ENCODE measurements at regions not wholly inside any gene's neighbourhood (a gene's known extent, or its start where the extent isn't known, plus 50 kb on each side); places are given as distances from the start of the nearest gene placed in this dataset.
"Not testable (repeated sequence)": the region's sequence is repeated elsewhere in the genome, so short reads cannot be mapped to it uniquely, and the experiment has no call there.

DNA sequence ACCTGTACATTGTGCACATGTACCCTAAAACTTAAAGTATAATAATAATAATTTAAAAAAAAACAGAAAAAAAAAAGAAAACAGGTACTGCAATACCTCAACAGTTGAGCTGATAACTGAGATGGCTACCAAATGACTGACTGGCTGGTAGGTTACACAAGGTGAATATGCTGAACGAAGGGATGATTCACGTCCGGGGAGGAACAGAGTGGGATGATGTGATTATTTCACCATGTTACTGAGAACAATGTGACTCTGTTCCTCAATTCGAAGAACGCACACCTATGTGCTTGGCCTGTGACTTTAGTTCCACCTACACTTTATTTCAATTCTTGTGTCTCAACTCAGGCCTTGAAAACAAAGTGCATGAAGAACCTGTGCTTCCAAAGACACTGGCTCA, 111.7 kb downstream of the CXXC4 start:
- H3K4me3 Mint-ChIP-seq = no peak overlapping the region
- H3K36me3 Mint-ChIP-seq (ENCODE audit: insufficient read depth) = no peaks in the 10 kb centered on the region
- no peaks in the 10 kb centered on the region for H3K4me1 Mint-ChIP-seq
- H3K9me3 Mint-ChIP-seq = peaks cover 6% of the 10 kb centered on the region
- DNase-seq (ENCODE audit: low spot score in 2 of 2) (no peak), ATAC-seq (replicated peaks; ENCODE audit: extremely low read depth, poor library complexity, severe bottlenecking) (no peak)
- no peaks in the 10 kb centered on the region for H3K27me3 Mint-ChIP-seq
- H3K27ac Mint-ChIP-seq (ENCODE audit: low read depth) = no peak overlapping the region

DNA sequence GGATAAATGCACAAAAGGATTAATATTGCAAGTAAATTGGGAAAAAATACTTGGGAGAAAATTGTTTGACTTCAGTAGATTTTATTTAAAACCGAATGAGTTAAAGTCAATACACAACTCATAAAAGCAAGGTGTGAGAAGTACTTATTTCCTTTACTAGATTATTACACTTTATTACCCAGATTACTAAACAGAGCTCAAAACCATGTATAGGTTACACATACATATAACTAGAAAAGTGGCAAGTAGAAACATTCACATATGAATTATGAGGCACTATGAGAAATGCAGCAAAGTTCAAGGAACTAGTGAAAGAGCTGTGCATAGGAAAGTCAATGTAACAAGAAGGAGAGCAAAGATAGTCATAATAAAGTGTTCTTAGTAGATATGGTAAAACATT, 113.0 kb downstream of the CXXC4 start:
- no peaks in the 10 kb centered on the region for H3K36me3 Mint-ChIP-seq (ENCODE audit: insufficient read depth)
- no peak overlapping the region for H3K27ac Mint-ChIP-seq (ENCODE audit: low read depth)
- H3K4me3 Mint-ChIP-seq = no peak overlapping the region
- H3K27me3 Mint-ChIP-seq = no peaks in the 10 kb centered on the region
- peaks cover 6% of the 10 kb centered on the region for H3K9me3 Mint-ChIP-seq
- no peaks in the 10 kb centered on the region for H3K4me1 Mint-ChIP-seq
- ATAC-seq (replicated peaks; ENCODE audit: extremely low read depth, poor library complexity, severe bottlenecking) = no peak
- DNase-seq (ENCODE audit: low spot score in 2 of 2) = no peak

DNA sequence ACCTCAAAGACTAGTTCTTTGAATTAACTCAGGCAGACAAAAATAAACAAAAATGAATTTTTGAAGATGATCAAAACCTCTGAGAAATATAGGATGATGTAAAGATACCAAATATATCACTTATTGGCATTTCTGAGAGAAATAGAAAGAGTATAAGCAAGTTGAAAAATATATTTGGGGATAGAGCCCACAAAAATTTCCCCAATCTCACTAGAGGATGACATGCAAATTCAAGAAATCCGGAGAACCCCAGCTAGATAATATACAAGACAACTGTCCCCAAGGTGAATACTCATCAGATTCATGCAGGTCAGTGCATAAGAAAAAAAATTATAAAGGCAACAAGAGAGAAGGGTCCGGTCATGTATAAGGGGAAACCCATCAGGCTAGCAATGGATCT, 129.1 kb downstream of the CXXC4 start:
- Mint-ChIP-seq H3K36me3 (ENCODE audit: insufficient read depth) (no peaks in the 10 kb centered on the region), H3K4me1 (no peaks in the 10 kb centered on the region), H3K27ac (ENCODE audit: low read depth) (no peak overlapping the region), H3K4me3 (no peak overlapping the region), H3K9me3 (peaks cover 11% of the 10 kb centered on the region), H3K27me3 (no peaks in the 10 kb centered on the region)
- ATAC-seq (replicated peaks; ENCODE audit: extremely low read depth, poor library complexity, severe bottlenecking) (no peak), DNase-seq (ENCODE audit: low spot score in 2 of 2) (no peak)

DNA sequence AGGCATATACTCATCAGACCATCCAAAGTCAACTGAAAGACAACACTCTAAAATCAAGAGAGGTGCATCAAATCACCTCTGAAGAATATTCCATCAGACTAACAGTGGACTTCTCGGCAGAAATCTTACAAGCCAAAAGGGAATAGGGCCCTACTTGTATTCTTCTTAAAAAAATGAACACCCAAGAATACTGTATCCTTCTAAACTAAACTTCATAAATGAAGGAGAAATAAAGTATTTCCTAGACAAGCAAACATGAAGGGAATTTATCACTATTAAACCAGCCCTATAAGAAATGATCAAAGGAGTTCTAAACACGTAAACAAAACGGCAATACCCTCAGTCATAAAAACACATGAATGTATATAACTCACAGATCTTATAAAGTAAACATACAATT, 141.2 kb downstream of the CXXC4 start:
- H3K4me3 Mint-ChIP-seq = no peak overlapping the region
- H3K4me1 Mint-ChIP-seq = no peaks in the 10 kb centered on the region
- H3K27me3 Mint-ChIP-seq = no peaks in the 10 kb centered on the region

DNA sequence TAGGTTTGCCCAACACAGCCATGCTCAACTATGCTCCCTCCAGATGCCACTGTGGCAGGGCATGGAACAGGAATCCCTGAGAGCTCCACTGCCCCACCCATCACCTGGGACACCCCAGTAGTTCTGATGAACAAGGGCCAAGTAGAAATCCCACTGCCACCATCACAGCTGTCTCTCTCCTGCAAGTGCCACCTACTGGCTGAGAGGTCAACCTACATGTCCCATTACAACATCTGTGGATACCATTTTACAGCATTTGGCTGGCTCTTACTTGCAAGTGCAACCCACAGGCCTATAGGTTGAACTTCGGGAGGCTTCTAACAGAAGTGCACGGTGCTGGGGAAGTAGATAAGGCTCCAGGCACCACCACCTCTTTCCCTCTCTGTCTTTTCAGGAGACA, 142.5 kb downstream of the CXXC4 start:
- Mint-ChIP-seq H3K27me3 (no peaks in the 10 kb centered on the region), H3K36me3 (ENCODE audit: insufficient read depth) (no peaks in the 10 kb centered on the region), H3K4me3 (no peak overlapping the region), H3K4me1 (no peaks in the 10 kb centered on the region), H3K9me3 (peaks cover 23% of the 10 kb centered on the region), H3K27ac (ENCODE audit: low read depth) (no peak overlapping the region)
- ATAC-seq (replicated peaks; ENCODE audit: extremely low read depth, poor library complexity, severe bottlenecking) = no peak
- no peak for DNase-seq (ENCODE audit: low spot score in 2 of 2)

More for the DNA sequence above, 141.2 kb downstream of the CXXC4 start:
- DNase-seq (ENCODE audit: low spot score in 2 of 2) (no peak), ATAC-seq (replicated peaks; ENCODE audit: extremely low read depth, poor library complexity, severe bottlenecking) (no peak)
- no peak overlapping the region for H3K27ac Mint-ChIP-seq (ENCODE audit: low read depth)
- H3K36me3 Mint-ChIP-seq (ENCODE audit: insufficient read depth) = no peaks in the 10 kb centered on the region
- H3K9me3 Mint-ChIP-seq = peaks cover 23% of the 10 kb centered on the region

DNA sequence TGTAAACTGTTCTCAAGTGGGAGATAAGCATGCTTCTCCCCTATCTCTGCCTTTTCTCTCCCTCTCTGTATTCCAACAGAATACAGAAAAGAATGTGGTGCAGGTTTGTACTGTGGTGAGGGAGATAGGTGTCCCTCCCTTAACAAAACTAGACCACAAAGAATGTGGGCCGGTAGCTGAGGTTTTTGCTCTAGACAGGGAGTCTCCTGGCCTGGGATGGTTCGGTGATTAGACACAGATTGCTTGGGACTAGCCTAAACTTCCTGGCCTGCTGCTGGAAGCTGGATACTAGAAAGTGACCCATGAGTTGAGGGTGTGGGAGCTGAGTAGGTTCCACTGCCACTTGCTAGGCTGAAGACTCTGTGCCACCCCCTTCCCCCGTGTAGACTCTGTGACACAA, 143.0 kb downstream of the CXXC4 start:
- Mint-ChIP-seq H3K4me3 (no peak overlapping the region), H3K27me3 (no peaks in the 10 kb centered on the region), H3K9me3 (peaks cover 23% of the 10 kb centered on the region), H3K27ac (ENCODE audit: low read depth) (no peak overlapping the region), H3K4me1 (no peaks in the 10 kb centered on the region), H3K36me3 (ENCODE audit: insufficient read depth) (no peaks in the 10 kb centered on the region)
- ATAC-seq (replicated peaks; ENCODE audit: extremely low read depth, poor library complexity, severe bottlenecking) = no peak
- no peak for DNase-seq (ENCODE audit: low spot score in 2 of 2)

DNA sequence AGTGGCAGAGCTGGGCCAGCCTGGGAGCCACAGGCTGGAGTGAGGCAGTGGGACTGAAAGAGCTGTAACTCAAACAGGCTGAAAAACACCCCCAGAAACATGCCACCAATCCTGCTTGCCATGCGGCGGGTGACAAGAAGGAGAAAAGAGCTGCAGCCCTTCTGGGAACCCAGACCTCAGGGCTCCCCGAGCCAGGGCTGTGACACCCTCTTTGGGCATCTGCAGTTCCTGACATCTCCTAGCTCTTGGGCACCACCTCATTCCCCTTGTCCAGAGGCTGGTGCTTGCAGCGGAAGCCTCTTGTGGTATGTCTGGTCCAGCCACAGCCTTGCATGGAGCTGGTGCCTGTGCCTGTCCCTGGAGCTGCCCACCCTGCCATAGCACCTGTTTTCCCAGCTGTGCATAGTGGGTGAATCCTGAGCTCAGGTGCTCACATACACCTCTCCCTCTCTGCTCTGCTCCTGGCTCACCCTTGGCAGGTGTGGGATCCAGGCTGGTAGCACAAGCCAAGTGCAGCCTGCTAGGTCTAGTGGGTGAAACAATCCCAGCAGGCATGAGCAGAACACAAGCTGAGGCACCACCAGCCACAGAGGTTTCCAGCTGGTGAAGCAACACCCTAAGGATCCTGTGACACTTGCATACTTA, 149.0 kb downstream of the CXXC4 start:
- Mint-ChIP-seq H3K4me1 (no peaks in the 10 kb centered on the region), H3K4me3 (no peak overlapping the region), H3K27ac (ENCODE audit: low read depth) (no peak overlapping the region), H3K9me3 (peaks cover 14% of the 10 kb centered on the region), H3K27me3 (no peaks in the 10 kb centered on the region), H3K36me3 (ENCODE audit: insufficient read depth) (no peaks in the 10 kb centered on the region)
- ATAC-seq (replicated peaks; ENCODE audit: extremely low read depth, poor library complexity, severe bottlenecking) (no peak), DNase-seq (ENCODE audit: low spot score in 2 of 2) (no peak)

DNA sequence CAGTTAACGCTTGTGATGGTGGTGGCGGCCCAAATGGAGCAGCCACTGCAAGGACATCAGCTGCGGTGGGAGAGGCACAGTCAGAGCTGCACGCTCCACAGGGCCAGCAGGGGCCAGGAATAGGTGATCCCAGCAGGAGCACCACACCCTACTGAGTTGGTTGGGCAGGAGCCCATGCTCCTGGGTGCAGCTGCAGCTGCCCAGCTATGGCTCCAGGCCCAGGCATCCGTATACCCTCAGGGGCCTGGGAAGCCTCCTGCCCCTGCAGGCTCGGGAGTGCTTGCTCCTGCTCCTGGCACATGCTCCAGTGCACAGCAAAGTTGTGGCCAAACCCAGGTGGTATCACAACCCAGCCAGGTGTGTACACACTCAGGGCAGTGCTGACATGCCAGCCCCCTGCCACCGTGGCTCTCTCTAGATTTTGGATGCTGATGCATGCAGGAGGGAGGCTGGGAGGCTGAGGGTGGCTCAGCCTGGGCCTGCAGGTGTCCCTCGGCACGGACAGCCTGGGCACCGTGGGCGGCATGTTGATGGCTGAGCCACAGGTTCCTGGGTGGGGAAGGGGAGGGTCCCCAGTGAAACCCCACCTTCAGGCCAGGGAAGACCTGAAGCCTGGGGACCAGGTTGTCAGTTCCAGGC, 150.2 kb downstream of the CXXC4 start:
- H3K4me3 Mint-ChIP-seq = no peak overlapping the region
- H3K4me1 Mint-ChIP-seq = no peaks in the 10 kb centered on the region
- DNase-seq (ENCODE audit: low spot score in 2 of 2) (no peak), ATAC-seq (replicated peaks; ENCODE audit: extremely low read depth, poor library complexity, severe bottlenecking) (no peak)
- no peaks in the 10 kb centered on the region for H3K27me3 Mint-ChIP-seq
- no peak overlapping the region for H3K27ac Mint-ChIP-seq (ENCODE audit: low read depth)
- no peaks in the 10 kb centered on the region for H3K36me3 Mint-ChIP-seq (ENCODE audit: insufficient read depth)
- H3K9me3 Mint-ChIP-seq = peaks cover 6% of the 10 kb centered on the region

DNA sequence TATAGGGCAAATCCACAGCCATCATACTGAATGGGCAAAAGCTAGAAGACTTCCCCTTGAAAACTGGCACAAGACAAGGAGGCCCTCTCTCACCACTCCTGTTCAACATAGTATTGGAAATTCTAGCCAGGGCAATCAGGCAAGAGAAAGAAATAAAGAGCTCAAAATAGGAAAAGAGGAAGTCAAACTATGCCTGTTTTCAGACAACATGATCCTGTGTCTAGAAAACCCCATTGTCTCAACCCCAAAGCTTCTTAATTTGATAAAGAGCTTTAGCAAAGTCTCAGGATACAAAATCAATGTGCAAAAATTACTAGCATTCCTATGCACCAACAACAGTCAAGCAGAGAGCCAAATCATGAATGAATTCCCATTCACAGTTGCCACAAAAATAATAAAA, 160.3 kb downstream of the CXXC4 start:
- ATAC-seq (replicated peaks; ENCODE audit: extremely low read depth, poor library complexity, severe bottlenecking) (no peak), DNase-seq (ENCODE audit: low spot score in 2 of 2) (no peak)

DNA sequence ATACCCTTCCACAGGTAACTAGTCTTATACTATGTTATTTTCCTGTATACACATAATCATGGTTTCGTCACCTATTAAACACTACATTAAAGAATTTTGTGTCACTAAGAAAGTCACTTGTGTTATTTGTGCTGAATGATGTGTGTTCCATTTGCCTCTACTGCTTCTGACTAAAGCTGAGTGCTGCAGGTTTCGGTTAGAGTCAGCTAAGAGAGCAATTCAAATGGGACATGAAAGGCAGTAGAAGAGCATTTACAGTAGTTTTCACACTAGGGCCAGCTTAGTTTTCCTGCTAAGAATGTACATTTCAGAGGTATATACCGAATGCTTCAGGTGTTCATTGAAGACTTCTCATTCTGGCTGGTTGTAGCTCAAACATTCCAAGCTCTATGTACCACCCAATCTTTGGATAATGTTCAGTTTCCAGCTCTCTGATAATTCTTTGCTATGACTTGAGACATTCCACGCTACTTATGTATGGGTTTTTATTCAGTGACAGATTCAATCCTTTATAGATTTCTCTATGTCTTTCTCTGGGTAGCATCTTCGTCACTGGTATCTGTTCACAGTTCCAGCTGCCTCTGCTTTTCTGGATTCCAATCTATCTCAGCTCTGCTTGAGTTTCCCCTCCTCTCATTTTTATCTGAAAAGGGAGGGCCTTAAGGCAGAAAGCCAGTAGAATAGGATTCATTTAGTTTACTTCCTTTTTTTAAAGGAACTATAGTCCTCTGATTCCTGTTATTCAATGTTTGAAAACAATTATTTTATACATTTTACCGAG, 164.4 kb downstream of the CXXC4 start:
- Mint-ChIP-seq H3K4me1 (no peaks in the 10 kb centered on the region), H3K27me3 (no peaks in the 10 kb centered on the region), H3K9me3 (no peaks in the 10 kb centered on the region), H3K4me3 (no peak overlapping the region), H3K27ac (ENCODE audit: low read depth) (no peak overlapping the region), H3K36me3 (ENCODE audit: insufficient read depth) (no peaks in the 10 kb centered on the region)
- DNase-seq (ENCODE audit: low spot score in 2 of 2) (no peak), ATAC-seq (replicated peaks; ENCODE audit: extremely low read depth, poor library complexity, severe bottlenecking) (no peak)

More for the DNA sequence above, 160.3 kb downstream of the CXXC4 start:
- no peaks in the 10 kb centered on the region for H3K27me3 Mint-ChIP-seq
- no peak overlapping the region for H3K4me3 Mint-ChIP-seq
- H3K36me3 Mint-ChIP-seq (ENCODE audit: insufficient read depth) = no peaks in the 10 kb centered on the region
- no peaks in the 10 kb centered on the region for H3K4me1 Mint-ChIP-seq
- H3K9me3 Mint-ChIP-seq = peaks cover 9% of the 10 kb centered on the region
- H3K27ac Mint-ChIP-seq (ENCODE audit: low read depth) = no peak overlapping the region

DNA sequence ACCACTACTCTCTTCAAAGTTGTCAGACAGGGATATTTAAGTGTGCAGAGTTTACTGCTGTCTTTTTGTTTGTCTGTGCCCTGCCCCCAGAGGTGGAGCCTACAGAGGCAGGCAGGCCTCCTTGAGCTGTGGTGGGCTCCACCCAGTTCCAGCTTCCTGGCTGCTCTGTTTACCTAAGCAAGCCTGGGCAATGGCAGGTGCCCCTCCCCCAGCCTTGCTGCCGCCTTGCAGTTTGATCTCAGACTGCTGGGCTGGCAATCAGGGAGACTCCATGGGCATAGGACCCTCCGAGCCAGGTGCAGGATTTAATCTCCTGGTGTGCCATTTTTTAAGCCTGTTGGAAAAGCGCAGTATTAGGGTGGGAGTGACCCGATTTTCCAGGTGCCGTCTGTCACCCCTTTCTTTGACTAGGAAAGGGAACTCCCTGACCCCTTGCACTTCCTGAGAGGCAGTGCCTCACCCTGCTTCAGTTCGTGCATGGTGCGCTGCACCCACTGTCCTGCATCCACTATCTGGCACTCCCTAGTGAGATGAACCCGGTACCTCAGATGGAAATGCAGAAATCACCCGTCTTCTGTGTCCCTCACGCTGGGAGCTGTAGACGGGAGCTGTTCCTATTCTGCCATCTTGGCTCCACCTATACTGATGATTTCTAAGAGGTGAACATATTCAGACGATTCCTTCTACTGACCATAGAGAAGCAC, 167.6 kb downstream of the CXXC4 start:
- not testable (repeated sequence) for ATAC-seq (replicated peaks; ENCODE audit: extremely low read depth, poor library complexity, severe bottlenecking); DNase-seq (ENCODE audit: low spot score in 2 of 2); H3K9me3 Mint-ChIP-seq; H3K36me3 Mint-ChIP-seq (ENCODE audit: insufficient read depth); H3K27me3 Mint-ChIP-seq; H3K27ac Mint-ChIP-seq (ENCODE audit: low read depth); H3K4me3 Mint-ChIP-seq; H3K4me1 Mint-ChIP-seq

DNA sequence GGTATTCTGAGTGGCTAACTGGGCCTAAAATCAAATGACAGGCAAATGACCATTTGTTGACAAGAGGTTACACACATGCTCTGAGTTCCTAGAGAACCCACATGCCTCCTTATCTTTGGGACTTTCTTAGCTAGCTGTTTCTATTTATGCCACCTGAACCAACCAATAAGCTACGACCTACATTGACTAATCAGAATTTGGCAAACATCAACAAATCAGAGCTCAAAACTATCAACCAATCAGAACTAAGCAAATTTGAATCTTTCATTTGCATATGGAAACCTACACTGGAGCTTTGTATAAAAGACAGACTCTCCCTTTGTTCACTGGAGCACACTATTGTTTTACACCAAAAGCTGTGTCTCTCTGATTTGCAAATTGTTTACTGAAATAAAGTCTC, 192.0 kb downstream of the CXXC4 start:
- Mint-ChIP-seq H3K4me1 (no peaks in the 10 kb centered on the region), H3K27me3 (no peaks in the 10 kb centered on the region), H3K4me3 (no peak overlapping the region), H3K9me3 (no peaks in the 10 kb centered on the region), H3K27ac (ENCODE audit: low read depth) (no peak overlapping the region), H3K36me3 (ENCODE audit: insufficient read depth) (no peaks in the 10 kb centered on the region)
- ATAC-seq (replicated peaks; ENCODE audit: extremely low read depth, poor library complexity, severe bottlenecking) (no peak), DNase-seq (ENCODE audit: low spot score in 2 of 2) (no peak)
